ENCODE measurements at regions not wholly inside any gene's neighbourhood (a gene's known extent, or its start where the extent isn't known, plus 50 kb on each side); places are given as distances from the start of the nearest gene placed in this dataset.

DNA sequence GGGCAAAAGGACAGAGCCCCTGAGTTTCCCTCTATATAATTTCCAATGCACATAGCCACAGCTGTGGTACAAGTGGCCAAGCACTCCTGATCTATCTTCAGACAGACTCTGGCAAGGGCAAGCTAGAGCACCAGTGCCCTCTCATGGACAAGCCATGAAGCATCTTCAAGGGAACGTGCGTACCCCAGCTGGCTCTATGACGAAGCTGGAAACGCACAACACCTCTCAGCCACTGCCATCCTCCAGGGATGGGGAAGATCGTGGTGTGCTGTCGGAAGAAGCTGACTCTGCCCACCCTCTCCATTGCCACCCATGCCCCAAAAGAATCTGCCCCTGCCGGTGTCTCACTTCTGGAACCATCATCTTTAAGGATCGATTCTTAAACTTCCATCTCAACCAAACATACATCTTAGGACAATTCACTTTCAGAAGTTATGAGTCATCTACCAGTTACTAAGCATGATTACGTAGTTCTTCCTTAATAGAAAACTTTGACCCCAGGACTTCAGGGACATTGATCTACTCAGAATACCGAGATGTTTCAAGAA is 482.9 kb downstream of the AGTPBP1 start:
- TF ChIP-seq, protein P1, sequence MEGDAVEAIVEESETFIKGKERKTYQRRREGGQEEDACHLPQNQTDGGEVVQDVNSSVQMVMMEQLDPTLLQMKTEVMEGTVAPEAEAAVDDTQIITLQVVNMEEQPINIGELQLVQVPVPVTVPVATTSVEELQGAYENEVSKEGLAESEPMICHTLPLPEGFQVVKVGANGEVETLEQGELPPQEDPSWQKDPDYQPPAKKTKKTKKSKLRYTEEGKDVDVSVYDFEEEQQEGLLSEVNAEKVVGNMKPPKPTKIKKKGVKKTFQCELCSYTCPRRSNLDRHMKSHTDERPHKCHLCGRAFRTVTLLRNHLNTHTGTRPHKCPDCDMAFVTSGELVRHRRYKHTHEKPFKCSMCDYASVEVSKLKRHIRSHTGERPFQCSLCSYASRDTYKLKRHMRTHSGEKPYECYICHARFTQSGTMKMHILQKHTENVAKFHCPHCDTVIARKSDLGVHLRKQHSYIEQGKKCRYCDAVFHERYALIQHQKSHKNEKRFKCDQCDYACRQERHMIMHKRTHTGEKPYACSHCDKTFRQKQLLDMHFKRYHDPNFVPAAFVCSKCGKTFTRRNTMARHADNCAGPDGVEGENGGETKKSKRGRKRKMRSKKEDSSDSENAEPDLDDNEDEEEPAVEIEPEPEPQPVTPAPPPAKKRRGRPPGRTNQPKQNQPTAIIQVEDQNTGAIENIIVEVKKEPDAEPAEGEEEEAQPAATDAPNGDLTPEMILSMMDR (IDR thresholded peaks at IDR 0.05; ENCODE audit: unreplicated experiment), result peak; percentile 82
- peaks cover 9% of the 10 kb centered on the region for H3K36me3 Mint-ChIP-seq (ENCODE audit: insufficient read depth)
- H3K27me3 Mint-ChIP-seq, result peaks cover 4% of the 10 kb centered on the region

GRCh38 chr9:85258236-85258635 is 483.5 kb downstream of the AGTPBP1 start:
- Mint-ChIP-seq H3K27ac (no peak overlapping the region), H3K9me3 (ENCODE audit: low read depth) (peaks cover 18% of the 10 kb centered on the region), H3K27me3 (peaks cover 4% of the 10 kb centered on the region), H3K4me3 (ENCODE audit: low read depth) (no peak overlapping the region), H3K36me3 (ENCODE audit: insufficient read depth) (peaks cover 9% of the 10 kb centered on the region), H3K4me1 (ENCODE audit: low read depth) (peaks cover 28% of the 10 kb centered on the region)
- TF ChIP-seq, protein P1 (IDR thresholded peaks at IDR 0.05; ENCODE audit: unreplicated experiment), result no peak
- no peak for DNase-seq (ENCODE audit: low spot score, unreplicated experiment)

More for the DNA sequence above, 482.9 kb downstream of the AGTPBP1 start:
- peaks cover 18% of the 10 kb centered on the region for H3K9me3 Mint-ChIP-seq (ENCODE audit: low read depth)
- DNase-seq (ENCODE audit: low spot score, unreplicated experiment), result peak; percentile 44
- H3K4me3 Mint-ChIP-seq (ENCODE audit: low read depth), result no peak overlapping the region
- H3K4me1 Mint-ChIP-seq (ENCODE audit: low read depth), result peaks cover 28% of the 10 kb centered on the region
- H3K27ac Mint-ChIP-seq, result peak overlapping the region; percentile 60

- Mint-ChIP-seq H3K27ac (no peak overlapping the region), H3K9me3 (ENCODE audit: low read depth) (peaks cover 3% of the 10 kb centered on the region), H3K4me1 (ENCODE audit: low read depth) (peaks cover 20% of the 10 kb centered on the region), H3K27me3 (no peaks in the 10 kb centered on the region), H3K36me3 (ENCODE audit: insufficient read depth) (no peaks in the 10 kb centered on the region), H3K4me3 (ENCODE audit: low read depth) (no peak overlapping the region)
- no peak for DNase-seq (ENCODE audit: low spot score, unreplicated experiment)
- TF ChIP-seq, protein P1 (IDR thresholded peaks at IDR 0.05; ENCODE audit: unreplicated experiment), result no peak
Observed at GRCh38 chr9:85249313-85249621, 492.5 kb downstream of the AGTPBP1 start.

- TF ChIP-seq, protein P1 (IDR thresholded peaks at IDR 0.05; ENCODE audit: unreplicated experiment), result no peak
- Mint-ChIP-seq H3K27ac (no peak overlapping the region), H3K36me3 (ENCODE audit: insufficient read depth) (no peaks in the 10 kb centered on the region), H3K4me1 (ENCODE audit: low read depth) (peaks cover 20% of the 10 kb centered on the region), H3K27me3 (no peaks in the 10 kb centered on the region), H3K9me3 (ENCODE audit: low read depth) (peaks cover 3% of the 10 kb centered on the region), H3K4me3 (ENCODE audit: low read depth) (no peak overlapping the region)
- no peak for DNase-seq (ENCODE audit: low spot score, unreplicated experiment)
Observed at GRCh38 chr9:85248514-85249312, 493.0 kb downstream of the AGTPBP1 start.

- Mint-ChIP-seq H3K4me3 (ENCODE audit: low read depth) (no peak overlapping the region), H3K27me3 (no peaks in the 10 kb centered on the region), H3K9me3 (ENCODE audit: low read depth) (no peaks in the 10 kb centered on the region), H3K4me1 (ENCODE audit: low read depth) (peaks cover 20% of the 10 kb centered on the region), H3K36me3 (ENCODE audit: insufficient read depth) (no peaks in the 10 kb centered on the region), H3K27ac (peak overlapping the region; percentile 56)
- TF ChIP-seq, protein P1 (IDR thresholded peaks at IDR 0.05; ENCODE audit: unreplicated experiment), result no peak
- DNase-seq (ENCODE audit: low spot score, unreplicated experiment), result no peak
Observed at GRCh38 chr9:85246541-85246940, 495.2 kb downstream of the AGTPBP1 start.
